ENCODE measurements at regions not wholly inside any gene's neighbourhood (a gene's known extent, or its start where the extent isn't known, plus 50 kb on each side); places are given as distances from the start of the nearest gene placed in this dataset.

- H3K4me3 ChIP-seq (replicated peaks in 1 of 3; ENCODE audit: low read depth in 2 of 3, low read length in 3 of 3) = no peak overlapping the region
- Mint-ChIP-seq H3K27ac (no peak overlapping the region), H3K36me3 (no peaks in the 10 kb centered on the region), H3K4me1 (no peaks in the 10 kb centered on the region), H3K4me3 (no peak overlapping the region), H3K9me3 (no peaks in the 10 kb centered on the region), H3K27me3 (ENCODE audit: low read depth in 3 of 3) (no peaks in the 10 kb centered on the region)
- WGBS (ENCODE audit: insufficient coverage) = no CpG with 5 or more reads among the region's 2 CpGs
- H3K4me1 ChIP-seq (ENCODE audit: control insufficient read depth in 1 of 2, insufficient read depth in 2 of 2, low read length in 2 of 2) = no peaks in the 10 kb centered on the region
- no peaks in the 10 kb centered on the region for H3K79me2 ChIP-seq (ENCODE audit: insufficient read depth, low read length)
- DNase-seq = no peak
- no peaks in the 10 kb centered on the region for H3K9me3 ChIP-seq (replicated peaks in 1 of 2; ENCODE audit: control insufficient read depth in 1 of 2, insufficient read depth in 1 of 2, low read length in 2 of 2)
- no peaks in the 10 kb centered on the region for H3K27me3 ChIP-seq (ENCODE audit: control insufficient read depth in 2 of 2, insufficient read depth in 2 of 2, low read length in 2 of 2)
- no peak overlapping the region for H3K9ac ChIP-seq (ENCODE audit: insufficient read depth, low read length, poor library complexity, severe bottlenecking)
- no peak for TF ChIP-seq CTCF (IDR thresholded peaks at IDR 0.05)
- no peaks in the 10 kb centered on the region for H4K20me1 ChIP-seq (ENCODE audit: insufficient read depth, low read length)
- intact Hi-C loops (cut with micrococcal nuclease) = no loop called here
- no peak overlapping the region for H2AFZ ChIP-seq (ENCODE audit: insufficient read depth, low read depth, low read length, poor library complexity, severe bottlenecking)
- H3K4me2 ChIP-seq (replicated peaks; ENCODE audit: extremely low read depth, low read length, poor library complexity, severe bottlenecking) = no peak overlapping the region
- no peak overlapping the region for H3K27ac ChIP-seq (ENCODE audit: low read depth in 1 of 2, low read length in 2 of 2)
- no peaks in the 10 kb centered on the region for H3K36me3 ChIP-seq (replicated peaks in 1 of 2; ENCODE audit: control insufficient read depth in 1 of 2, insufficient read depth in 2 of 2, low read length in 2 of 2)
Measured at GRCh38 chr3:96022676-96023075, 791.7 kb upstream of the EPHA6 start.

GRCh38 chr3:96027718-96028117 lies 786.7 kb upstream of the EPHA6 start:
- Mint-ChIP-seq H3K4me3 (no peak overlapping the region), H3K9me3 (peaks cover 0 to 3% (median 0%) of the 10 kb centered on the region in 7 donors), H3K4me1 (no peaks in the 10 kb centered on the region), H3K36me3 (no peaks in the 10 kb centered on the region), H3K27ac (no peak overlapping the region), H3K27me3 (ENCODE audit: low read depth in 3 of 3) (no peaks in the 10 kb centered on the region)
- no peaks in the 10 kb centered on the region for H3K4me1 ChIP-seq (ENCODE audit: control insufficient read depth in 1 of 2, insufficient read depth in 2 of 2, low read length in 2 of 2)
- DNase-seq = no peak
- H3K9ac ChIP-seq (ENCODE audit: insufficient read depth, low read length, poor library complexity, severe bottlenecking) = no peak overlapping the region
- intact Hi-C loops (cut with micrococcal nuclease) = no loop called here
- no peak overlapping the region for H3K4me2 ChIP-seq (replicated peaks; ENCODE audit: extremely low read depth, low read length, poor library complexity, severe bottlenecking)
- TF ChIP-seq CTCF (IDR thresholded peaks at IDR 0.05) = no peak
- H4K20me1 ChIP-seq (ENCODE audit: insufficient read depth, low read length) = no peaks in the 10 kb centered on the region
- H3K27ac ChIP-seq (ENCODE audit: low read depth in 1 of 2, low read length in 2 of 2) = no peak overlapping the region
- no CpG with 5 or more reads among the region's 2 CpGs for WGBS (ENCODE audit: insufficient coverage)
- no peak overlapping the region for H2AFZ ChIP-seq (ENCODE audit: insufficient read depth, low read depth, low read length, poor library complexity, severe bottlenecking)
- H3K4me3 ChIP-seq (replicated peaks in 1 of 3; ENCODE audit: low read depth in 2 of 3, low read length in 3 of 3) = no peak overlapping the region
- H3K9me3 ChIP-seq (replicated peaks in 1 of 2; ENCODE audit: control insufficient read depth in 1 of 2, insufficient read depth in 1 of 2, low read length in 2 of 2) = no peaks in the 10 kb centered on the region
- no peaks in the 10 kb centered on the region for H3K36me3 ChIP-seq (replicated peaks in 1 of 2; ENCODE audit: control insufficient read depth in 1 of 2, insufficient read depth in 2 of 2, low read length in 2 of 2)
- H3K27me3 ChIP-seq (ENCODE audit: control insufficient read depth in 2 of 2, insufficient read depth in 2 of 2, low read length in 2 of 2) = no peaks in the 10 kb centered on the region
- no peaks in the 10 kb centered on the region for H3K79me2 ChIP-seq (ENCODE audit: insufficient read depth, low read length)

Data from CD14-positive monocyte (primary cell).